Breast epithelium (tissue), 4 donors: ENCODE measurements at regions not wholly inside any gene's neighbourhood (a gene's known extent, or its start where the extent isn't known, plus 50 kb on each side); places are given as distances from the start of the nearest gene placed in this dataset.

Experiments used
- DNase-seq, 2 donors: peaks; one replicate each; pipeline ENCODE4 v3.0.0-alpha.2; 2019; ENCODE audit warnings: low spot score in 2 of 2
- H3K27ac ChIP-seq, 2 donors: fragments of 200-600 bp; sonication (generic) in 1 of 2; one replicate each; pipeline ENCODE4 v1.5.1; 2016 to 2019; ENCODE audit warnings: mild to moderate bottlenecking in 1 of 2
- H3K27me3 ChIP-seq, 2 donors: fragments of 200-600 bp; sonication (generic) in 1 of 2; one replicate each; pipeline versions ENCODE4 v1.5.1 to v1.6.0; 2017 to 2019; ENCODE audit warnings: control low read depth in 1 of 2, mild to moderate bottlenecking in 1 of 2
- H3K36me3 ChIP-seq: fragments of 200-600 bp; one replicate; pipeline ENCODE4 v1.5.1; 2019
- H3K4me1 ChIP-seq, 2 donors: fragments of 200-600 bp; sonication (generic); one replicate each; pipeline ENCODE4 v1.5.1; 2016 to 2019; ENCODE audit warnings: control low read depth in 1 of 2
- H3K4me3 ChIP-seq, 3 donors: fragments of 200-600 bp; sonication (generic); 1 replicate in 2 of 3; 2 replicates in 1 of 3; pipeline ENCODE4 v1.5.1; 2016 to 2019; ENCODE audit warnings: mild to moderate bottlenecking in 3 of 3, moderate library complexity in 2 of 3
- H3K9me3 ChIP-seq, 2 donors: fragments of 200-600 bp; sonication (generic) in 1 of 2; one replicate each; pipeline ENCODE4 v1.5.1; 2016 to 2019; ENCODE audit warnings: control low read depth in 1 of 2
- CTCF ChIP-seq, 3 donors: fragments of 450-650 bp; IDR thresholded peaks; one replicate each; pipeline ENCODE4 v1.5.1; 2016 to 2017; ENCODE audit warnings: antibody characterized with exemption in 3 of 3, mild to moderate bottlenecking in 3 of 3, moderate library complexity in 3 of 3
- POLR2A ChIP-seq: fragments of 450-650 bp; IDR thresholded peaks from one replicate; pipeline ENCODE4 v1.6.1; 2016; ENCODE audit warnings: antibody characterized with exemption, mild to moderate bottlenecking, moderate library complexity
- POLR2AphosphoS5 ChIP-seq, 3 donors: sonication (generic); formaldehyde crosslinking; IDR thresholded peaks; one replicate each; pipeline ENCODE4 v1.6.1; 2017; ENCODE audit warnings: antibody characterized with exemption in 3 of 3
- intact Hi-C: fragments of 100-400 bp; cut with DNase I; formaldehyde crosslinking; loops from one replicate; pipeline ENCODE4 v1.15.1; 2023; ENCODE audit warnings: low total_unique reads

DNA sequence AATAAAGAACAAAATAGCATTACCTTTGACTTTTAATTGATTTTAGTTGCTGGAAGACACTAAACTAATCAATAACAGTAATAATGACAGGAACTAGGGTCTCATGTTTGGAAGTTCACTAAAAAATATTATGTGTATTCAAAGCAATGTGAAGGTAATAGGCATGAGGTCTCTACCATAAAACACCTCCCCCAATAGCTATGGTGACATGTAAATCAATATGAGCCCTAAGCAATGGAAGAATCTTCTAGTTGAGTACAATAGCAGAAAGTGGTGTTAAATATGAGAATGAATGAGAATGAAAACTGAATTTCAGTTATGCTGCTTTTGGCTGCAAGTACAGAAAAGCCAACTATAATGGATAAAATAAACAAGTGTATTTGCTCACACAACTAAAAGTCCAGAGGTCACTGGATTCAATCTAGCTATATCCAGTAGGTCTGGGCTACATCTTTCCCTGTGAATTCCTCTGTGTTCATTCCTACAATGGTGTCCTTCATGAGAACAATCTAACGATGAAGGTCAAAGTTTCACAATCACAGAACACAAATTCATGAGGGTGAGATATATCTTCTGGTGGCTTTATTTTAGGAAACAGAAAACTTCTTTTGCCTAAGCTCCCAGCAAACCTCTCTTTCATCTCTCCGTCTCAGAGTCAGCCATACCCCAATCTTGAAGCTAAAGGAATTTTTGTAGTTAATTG is 728.0 kb downstream of the FSCB start:
- no peak for TF ChIP-seq POLR2AphosphoS5 (IDR thresholded peaks at IDR 0.05)
- TF ChIP-seq CTCF (IDR thresholded peaks at IDR 0.05), result no peak
- no peak for TF ChIP-seq POLR2A
- intact Hi-C loops, result no loop called here
- no peaks in the 10 kb centered on the region for H3K27me3 ChIP-seq
- H3K9me3 ChIP-seq, result peaks cover 0 to 12% of the 10 kb centered on the region in 2 donors
- H3K36me3 ChIP-seq, result no peaks in the 10 kb centered on the region
- H3K4me3 ChIP-seq, result no peak overlapping the region
- no peaks in the 10 kb centered on the region for H3K4me1 ChIP-seq
- no peak overlapping the region for H3K27ac ChIP-seq
- no peak for DNase-seq

DNA sequence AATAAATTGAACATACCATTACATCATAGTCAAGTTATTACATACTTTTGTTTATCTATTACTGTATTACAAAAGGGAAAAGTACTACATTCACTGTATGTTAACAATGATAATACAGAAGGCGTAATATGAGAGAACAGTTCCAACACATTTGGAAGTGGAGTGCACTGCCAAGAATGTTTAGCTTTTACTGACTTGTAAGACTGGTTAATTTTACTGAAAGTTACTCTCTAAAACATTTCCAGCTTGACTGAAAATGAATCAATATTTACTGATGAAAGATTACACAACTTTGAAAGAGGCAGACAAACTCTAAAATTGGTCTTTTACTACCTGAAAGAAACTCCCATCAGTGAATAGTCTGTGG is 728.5 kb downstream of the FSCB start:
- H3K27me3 ChIP-seq, result no peaks in the 10 kb centered on the region
- intact Hi-C loops, result no loop called here
- DNase-seq, result no peak
- no peaks in the 10 kb centered on the region for H3K36me3 ChIP-seq
- H3K9me3 ChIP-seq, result peaks cover 0 to 12% of the 10 kb centered on the region in 2 donors
- TF ChIP-seq CTCF (IDR thresholded peaks at IDR 0.05) (no peak), POLR2A (no peak), POLR2AphosphoS5 (IDR thresholded peaks at IDR 0.05) (no peak)
- no peak overlapping the region for H3K4me3 ChIP-seq
- no peak overlapping the region for H3K27ac ChIP-seq
- no peaks in the 10 kb centered on the region for H3K4me1 ChIP-seq

DNA sequence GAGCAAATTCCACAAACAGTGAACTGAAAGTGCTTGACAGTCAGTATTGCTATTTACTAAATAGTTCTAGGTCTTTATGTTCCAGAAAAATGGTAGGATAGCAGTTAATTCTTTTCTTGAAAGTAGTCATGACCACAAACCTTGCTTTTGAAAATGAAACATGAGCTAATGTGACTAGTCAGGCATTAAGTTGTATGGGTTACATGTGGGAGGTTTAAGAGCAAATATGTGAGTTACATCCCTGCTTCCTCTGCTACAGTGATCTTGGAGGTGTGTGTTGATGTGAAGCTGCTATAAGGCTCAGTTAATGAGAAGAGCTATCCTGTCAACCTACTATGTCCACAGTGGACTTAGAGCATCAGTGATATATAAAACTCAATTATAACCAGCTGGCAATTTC is 741.6 kb downstream of the FSCB start:
- Histone ChIP-seq H3K27me3 (no peaks in the 10 kb centered on the region), H3K36me3 (no peaks in the 10 kb centered on the region), H3K4me1 (no peaks in the 10 kb centered on the region), H3K4me3 (no peak overlapping the region), H3K9me3 (no peaks in the 10 kb centered on the region), H3K27ac (no peak overlapping the region)
- intact Hi-C loops, result no loop called here
- TF ChIP-seq POLR2AphosphoS5 (IDR thresholded peaks at IDR 0.05), result no peak
- TF ChIP-seq CTCF (IDR thresholded peaks at IDR 0.05), result no peak
- TF ChIP-seq POLR2A, result no peak
- no peak for DNase-seq

- intact Hi-C loops, result no loop called here
Observed at GRCh38 chr14:43764433-43764832, 742.6 kb downstream of the FSCB start.

More at GRCh38 chr14:43764433-43764832, 742.6 kb downstream of the FSCB start:
- TF ChIP-seq POLR2A (no peak), CTCF (IDR thresholded peaks at IDR 0.05) (no peak), POLR2AphosphoS5 (IDR thresholded peaks at IDR 0.05) (no peak)
- DNase-seq, result no peak
- H3K27ac ChIP-seq, result no peak overlapping the region
- no peaks in the 10 kb centered on the region for H3K36me3 ChIP-seq
- no peak overlapping the region for H3K4me3 ChIP-seq
- no peaks in the 10 kb centered on the region for H3K9me3 ChIP-seq
- H3K27me3 ChIP-seq, result no peaks in the 10 kb centered on the region
- H3K4me1 ChIP-seq, result no peaks in the 10 kb centered on the region
